ENCODE measurements at regions not wholly inside any gene's neighbourhood (a gene's known extent, or its start where the extent isn't known, plus 50 kb on each side); places are given as distances from the start of the nearest gene placed in this dataset.
A peak's percentile ranks its signal among the peaks of the same experiment; 100 is the strongest.
"Not testable (repeated sequence)": the region's sequence is repeated elsewhere in the genome, so short reads cannot be mapped to it uniquely, and the experiment has no call there.

- H3K9me3 ChIP-seq (ENCODE audit: control insufficient read depth, insufficient read depth, low read length); DNase-seq (ENCODE audit: low read depth, low spot score); H3K36me3 ChIP-seq (ENCODE audit: control insufficient read depth, insufficient read depth, low read length); H3K27me3 ChIP-seq (ENCODE audit: control insufficient read depth, insufficient read depth, low read length); H3K27ac ChIP-seq (ENCODE audit: low read length); H3K4me1 ChIP-seq (ENCODE audit: control insufficient read depth, insufficient read depth, low read length); H3K4me3 ChIP-seq (ENCODE audit: low read length): not testable (repeated sequence)
- WGBS (ENCODE audit: insufficient coverage, insufficient read length), result no CpG with 5 or more reads among the region's 5 CpGs
Measured at GRCh38 chr2:181737302-181737701, 57.0 kb upstream of the NEUROD1 start.

GRCh38 chr2:181738074-181738473 is 57.8 kb upstream of the NEUROD1 start:
- Histone ChIP-seq H3K4me3 (ENCODE audit: low read length) (no peak overlapping the region), H3K4me1 (ENCODE audit: control insufficient read depth, insufficient read depth, low read length) (no peaks in the 10 kb centered on the region), H3K27ac (ENCODE audit: low read length) (no peak overlapping the region), H3K9me3 (ENCODE audit: control insufficient read depth, insufficient read depth, low read length) (no peaks in the 10 kb centered on the region), H3K36me3 (ENCODE audit: control insufficient read depth, insufficient read depth, low read length) (no peaks in the 10 kb centered on the region), H3K27me3 (ENCODE audit: control insufficient read depth, insufficient read depth, low read length) (no peaks in the 10 kb centered on the region)
- DNase-seq (ENCODE audit: low read depth, low spot score), result no peak
- no CpG with 5 or more reads among the region's 2 CpGs for WGBS (ENCODE audit: insufficient coverage, insufficient read length)

- Histone ChIP-seq H3K9me3 (ENCODE audit: control insufficient read depth, insufficient read depth, low read length) (no peaks in the 10 kb centered on the region), H3K27me3 (ENCODE audit: control insufficient read depth, insufficient read depth, low read length) (no peaks in the 10 kb centered on the region), H3K4me1 (ENCODE audit: control insufficient read depth, insufficient read depth, low read length) (no peaks in the 10 kb centered on the region), H3K27ac (ENCODE audit: low read length) (no peak overlapping the region), H3K4me3 (ENCODE audit: low read length) (no peak overlapping the region), H3K36me3 (ENCODE audit: control insufficient read depth, insufficient read depth, low read length) (no peaks in the 10 kb centered on the region)
- DNase-seq (ENCODE audit: low read depth, low spot score), result no peak
- no CpG with 5 or more reads among the region's 4 CpGs for WGBS (ENCODE audit: insufficient coverage, insufficient read length)
Measured at GRCh38 chr2:181738563-181738962, 58.2 kb upstream of the NEUROD1 start.

- no peak overlapping the region for H3K27ac ChIP-seq (ENCODE audit: low read length)
- no peaks in the 10 kb centered on the region for H3K27me3 ChIP-seq (ENCODE audit: control insufficient read depth, insufficient read depth, low read length)
- no peaks in the 10 kb centered on the region for H3K4me1 ChIP-seq (ENCODE audit: control insufficient read depth, insufficient read depth, low read length)
- DNase-seq (ENCODE audit: low read depth, low spot score), result no peak
- no peak overlapping the region for H3K4me3 ChIP-seq (ENCODE audit: low read length)
- H3K36me3 ChIP-seq (ENCODE audit: control insufficient read depth, insufficient read depth, low read length), result no peaks in the 10 kb centered on the region
- WGBS (ENCODE audit: insufficient coverage, insufficient read length), result no CpG with 5 or more reads among the region's 1 CpG
- no peaks in the 10 kb centered on the region for H3K9me3 ChIP-seq (ENCODE audit: control insufficient read depth, insufficient read depth, low read length)
Measured at GRCh38 chr2:181741756-181742155, 61.4 kb upstream of the NEUROD1 start.

GRCh38 chr2:181742361-181742760 is 62.0 kb upstream of the NEUROD1 start:
- DNase-seq (ENCODE audit: low read depth, low spot score), result no peak
- H3K27me3 ChIP-seq (ENCODE audit: control insufficient read depth, insufficient read depth, low read length), result no peaks in the 10 kb centered on the region
- WGBS (ENCODE audit: insufficient coverage, insufficient read length), result 100% methylated on average over 2 of the region's 3 CpGs
- no peak overlapping the region for H3K27ac ChIP-seq (ENCODE audit: low read length)
- no peaks in the 10 kb centered on the region for H3K36me3 ChIP-seq (ENCODE audit: control insufficient read depth, insufficient read depth, low read length)
- H3K9me3 ChIP-seq (ENCODE audit: control insufficient read depth, insufficient read depth, low read length), result no peaks in the 10 kb centered on the region
- no peaks in the 10 kb centered on the region for H3K4me1 ChIP-seq (ENCODE audit: control insufficient read depth, insufficient read depth, low read length)
- H3K4me3 ChIP-seq (ENCODE audit: low read length), result no peak overlapping the region

GRCh38 chr2:181742922-181743722 is 62.8 kb upstream of the NEUROD1 start:
- no peak overlapping the region for H3K27ac ChIP-seq (ENCODE audit: low read length)
- no peaks in the 10 kb centered on the region for H3K27me3 ChIP-seq (ENCODE audit: control insufficient read depth, insufficient read depth, low read length)
- WGBS (ENCODE audit: insufficient coverage, insufficient read length), result no CpG with 5 or more reads among the region's 6 CpGs
- DNase-seq (ENCODE audit: low read depth, low spot score), result peak; percentile 9
- no peak overlapping the region for H3K4me3 ChIP-seq (ENCODE audit: low read length)
- H3K9me3 ChIP-seq (ENCODE audit: control insufficient read depth, insufficient read depth, low read length), result no peaks in the 10 kb centered on the region
- no peaks in the 10 kb centered on the region for H3K4me1 ChIP-seq (ENCODE audit: control insufficient read depth, insufficient read depth, low read length)
- no peaks in the 10 kb centered on the region for H3K36me3 ChIP-seq (ENCODE audit: control insufficient read depth, insufficient read depth, low read length)

GRCh38 chr2:181743723-181744031 is 63.4 kb upstream of the NEUROD1 start:
- no peaks in the 10 kb centered on the region for H3K4me1 ChIP-seq (ENCODE audit: control insufficient read depth, insufficient read depth, low read length)
- WGBS (ENCODE audit: insufficient coverage, insufficient read length), result no CpG with 5 or more reads among the region's 2 CpGs
- no peak overlapping the region for H3K27ac ChIP-seq (ENCODE audit: low read length)
- no peaks in the 10 kb centered on the region for H3K27me3 ChIP-seq (ENCODE audit: control insufficient read depth, insufficient read depth, low read length)
- H3K36me3 ChIP-seq (ENCODE audit: control insufficient read depth, insufficient read depth, low read length), result no peaks in the 10 kb centered on the region
- H3K4me3 ChIP-seq (ENCODE audit: low read length), result no peak overlapping the region
- DNase-seq (ENCODE audit: low read depth, low spot score), result no peak
- no peaks in the 10 kb centered on the region for H3K9me3 ChIP-seq (ENCODE audit: control insufficient read depth, insufficient read depth, low read length)

- Histone ChIP-seq H3K4me1 (ENCODE audit: control insufficient read depth, insufficient read depth, low read length) (0 out of 2 replicates have a peak, but pooled peaks cover 1% of the 10 kb centered on the region), H3K36me3 (ENCODE audit: control insufficient read depth, insufficient read depth, low read length) (no peaks in the 10 kb centered on the region), H3K27me3 (ENCODE audit: control insufficient read depth, insufficient read depth, low read length) (no peaks in the 10 kb centered on the region), H3K4me3 (ENCODE audit: low read length) (no peak overlapping the region), H3K27ac (ENCODE audit: low read length) (no peak overlapping the region), H3K9me3 (ENCODE audit: control insufficient read depth, insufficient read depth, low read length) (no peaks in the 10 kb centered on the region)
- DNase-seq (ENCODE audit: low read depth, low spot score), result no peak
- WGBS (ENCODE audit: insufficient coverage, insufficient read length), result no CpG with 5 or more reads among the region's 3 CpGs
Measured at GRCh38 chr2:181745796-181746540, 65.7 kb upstream of the NEUROD1 start.

GRCh38 chr2:181746844-181747243 is 66.5 kb upstream of the NEUROD1 start:
- H3K4me1 ChIP-seq (ENCODE audit: control insufficient read depth, insufficient read depth, low read length), result 0 out of 2 replicates have a peak, but pooled peaks cover 1% of the 10 kb centered on the region
- no peaks in the 10 kb centered on the region for H3K36me3 ChIP-seq (ENCODE audit: control insufficient read depth, insufficient read depth, low read length)
- WGBS (ENCODE audit: insufficient coverage, insufficient read length), result no CpG with 5 or more reads among the region's 2 CpGs
- no peak overlapping the region for H3K4me3 ChIP-seq (ENCODE audit: low read length)
- H3K27ac ChIP-seq (ENCODE audit: low read length), result no peak overlapping the region
- no peak for DNase-seq (ENCODE audit: low read depth, low spot score)
- H3K9me3 ChIP-seq (ENCODE audit: control insufficient read depth, insufficient read depth, low read length), result no peaks in the 10 kb centered on the region
- no peaks in the 10 kb centered on the region for H3K27me3 ChIP-seq (ENCODE audit: control insufficient read depth, insufficient read depth, low read length)

- H3K4me3 ChIP-seq (ENCODE audit: low read length), result no peak overlapping the region
- no CpG with 5 or more reads among the region's 8 CpGs for WGBS (ENCODE audit: insufficient coverage, insufficient read length)
- no peaks in the 10 kb centered on the region for H3K27me3 ChIP-seq (ENCODE audit: control insufficient read depth, insufficient read depth, low read length)
- H3K36me3 ChIP-seq (ENCODE audit: control insufficient read depth, insufficient read depth, low read length), result no peaks in the 10 kb centered on the region
- no peaks in the 10 kb centered on the region for H3K9me3 ChIP-seq (ENCODE audit: control insufficient read depth, insufficient read depth, low read length)
- DNase-seq (ENCODE audit: low read depth, low spot score), result no peak
- H3K27ac ChIP-seq (ENCODE audit: low read length), result no peak overlapping the region
- 0 out of 2 replicates have a peak, but pooled peaks cover 1% of the 10 kb centered on the region for H3K4me1 ChIP-seq (ENCODE audit: control insufficient read depth, insufficient read depth, low read length)
Measured at GRCh38 chr2:181750305-181750704, 70.0 kb upstream of the NEUROD1 start.
